HepG2 (cell line): ENCODE measurements at regions not wholly inside any gene's neighbourhood (a gene's known extent, or its start where the extent isn't known, plus 50 kb on each side); places are given as distances from the start of the nearest gene placed in this dataset.

Source experiments
- ATAC-seq: fragments of 200-7000 bp; cut with Tn5 transposase; 3 replicates; pipeline ENCODE4 v1.9.1; 2020; ENCODE audit warnings: mild to moderate bottlenecking, moderate library complexity
- BruUV-seq: library from RNA; stranded (reverse); fragments of 400-500 nt; replicated peaks from 2 replicates; lab custom pipeline; 2021; lab: Mats Ljungman, UMichigan
- CTCF ChIA-PET: fragments of 300-600 bp; formaldehyde crosslinking; extraction: SDS; loops from one replicate; lab custom pipeline; 2021; ENCODE audit warnings: low total read pairs, inconsistent platforms, low intra/inter-chr PET ratio; lab: Yijun Ruan, JAX
- POLR2A ChIA-PET: fragments of 350-600 bp; sonication (Branson Sonifier 250); formaldehyde crosslinking; loops from one replicate; lab custom pipeline; 2020; ENCODE audit warnings: antibody characterized with exemption, inconsistent platforms; lab: Yijun Ruan, JAX
- DNase-seq: peaks from one replicate; pipeline ENCODE4 v3.0.0-alpha.2; 2015; ENCODE audit warnings: low spot score
- FAIRE-seq: peaks from 3 replicates; lab custom pipeline; 2011; peaks lifted over from hg19 to GRCh38; lab: Jason Lieb, UNC
- H2AFZ ChIP-seq: one replicate; pipeline ENCODE4 v1.6.1; 2011; ENCODE audit warnings: low read length, inconsistent platforms
- H3K27ac ChIP-seq: fragments of 300-600 bp; 3 replicates; pipeline ENCODE4 v1.8.0; 2011; ENCODE audit warnings: mixed run types, mild to moderate bottlenecking, mixed read lengths, low read length, inconsistent platforms; ENCODE audit not compliant: insufficient read depth; ENCODE audit errors: extremely low read length
- H3K27me3 ChIP-seq, 2 experiments: fragments of 200-600 bp in 1 of 2; 2 replicates in 1 of 2; 3 replicates in 1 of 2; pipeline versions ENCODE4 v1.6.0 to v1.8.0; 2011; ENCODE audit warnings: low read length in 2 of 2, mild to moderate bottlenecking in 2 of 2, moderate library complexity in 2 of 2, inconsistent platforms in 1 of 2; ENCODE audit not compliant: insufficient read depth in 2 of 2, control insufficient read depth in 1 of 2
- H3K36me3 ChIP-seq, 2 experiments: fragments of 200-600 bp in 1 of 2; replicated peaks in 1 of 2; 2 replicates in 1 of 2; 3 replicates in 1 of 2; pipeline versions ENCODE4 v1.5.1 to v1.8.0; 2011; ENCODE audit warnings: low read length in 2 of 2, inconsistent platforms in 1 of 2; ENCODE audit not compliant: insufficient read depth in 2 of 2, control insufficient read depth in 1 of 2
- H3K4me1 ChIP-seq: 2 replicates; pipeline ENCODE4 v1.5.1; 2012; ENCODE audit warnings: low read length, inconsistent platforms; ENCODE audit not compliant: insufficient read depth
- H3K4me2 ChIP-seq: 2 replicates; pipeline ENCODE4 v1.6.0; 2011; ENCODE audit warnings: low read depth, low read length, inconsistent platforms
- H3K4me3 ChIP-seq, 3 experiments: fragments of 200-600 bp in 1 of 3; sonication (generic), shearing (Covaris generic) in 1 of 3; replicated peaks in 1 of 3; 2 replicates each; pipeline ENCODE4 v1.5.1; 2011 to 2016; ENCODE audit warnings: low read length in 3 of 3, inconsistent platforms in 2 of 3, low read depth in 2 of 3, mild to moderate bottlenecking in 2 of 3, control low read depth in 1 of 3, mixed read lengths in 1 of 3; ENCODE audit not compliant: insufficient read depth in 1 of 3
- H3K79me2 ChIP-seq: one replicate; pipeline ENCODE4 v1.6.1; 2011; ENCODE audit warnings: low read length, inconsistent platforms; ENCODE audit not compliant: insufficient read depth
- H3K9ac ChIP-seq: 2 replicates; pipeline ENCODE4 v1.6.0; 2011; ENCODE audit warnings: mild to moderate bottlenecking, low read depth, low read length, inconsistent platforms; ENCODE audit not compliant: insufficient read depth
- H3K9me3 ChIP-seq: 2 replicates; pipeline ENCODE4 v1.5.1; 2012; ENCODE audit warnings: mild to moderate bottlenecking, low read length
- H4K20me1 ChIP-seq: 2 replicates; pipeline ENCODE4 v1.6.0; 2011; ENCODE audit warnings: inconsistent platforms, mild to moderate bottlenecking, low read length, moderate library complexity; ENCODE audit not compliant: insufficient read depth
- FIP1L1 ChIP-seq: fragments of 200-400 bp; formaldehyde crosslinking; IDR thresholded peaks from 2 replicates; pipeline ENCODE4 v1.6.1; 2018; ENCODE audit warnings: low read depth, mild to moderate bottlenecking, low read length, moderate library complexity, borderline replicate concordance; ENCODE audit not compliant: insufficient read depth
- HNF4G ChIP-seq, 2 experiments: sonication (generic) in 1 of 2; formaldehyde crosslinking in 1 of 2; IDR thresholded peaks; 2 replicates each; pipeline versions ENCODE4 v1.4.0 to v1.6.1; 2011 to 2020; ENCODE audit warnings: borderline replicate concordance in 2 of 2, low read depth in 2 of 2, mild to moderate bottlenecking in 2 of 2, low read length in 1 of 2, missing genetic modification reagents in 1 of 2, moderate library complexity in 1 of 2
- HNRNPK ChIP-seq: fragments of 200-400 bp; formaldehyde crosslinking; IDR thresholded peaks from 2 replicates; pipeline ENCODE4 v1.6.1; 2018; ENCODE audit warnings: low read length, low read depth, moderate library complexity, mild to moderate bottlenecking; ENCODE audit not compliant: poor library complexity, severe bottlenecking
- HOXA7 ChIP-seq: sonication (generic); formaldehyde crosslinking; IDR thresholded peaks from 2 replicates; pipeline ENCODE4 v1.8.1; 2022; ENCODE audit warnings: mild to moderate bottlenecking, missing genetic modification reagents, moderate library complexity
- IRX3 ChIP-seq: sonication (generic); formaldehyde crosslinking; IDR thresholded peaks from 2 replicates; pipeline ENCODE4 v1.8.1; 2023; ENCODE audit warnings: mild to moderate bottlenecking, low read depth, missing genetic modification reagents, borderline replicate concordance
- SRY ChIP-seq: sonication (generic); formaldehyde crosslinking; IDR thresholded peaks from 2 replicates; pipeline ENCODE4 v1.8.0; 2022; ENCODE audit warnings: mild to moderate bottlenecking, missing genetic modification reagents
- ZNF362 ChIP-seq: sonication (generic); formaldehyde crosslinking; IDR thresholded peaks from 2 replicates; pipeline ENCODE4 v1.4.0; 2020; ENCODE audit warnings: missing genetic modification reagents, mild to moderate bottlenecking, borderline replicate concordance
- ZNF510 ChIP-seq: sonication (generic); formaldehyde crosslinking; IDR thresholded peaks from 2 replicates; pipeline ENCODE4 v1.4.0; 2020; ENCODE audit warnings: low read depth, mild to moderate bottlenecking, missing genetic modification reagents
- WGBS: methylation state at CpG from one replicate; pipeline ENCODE4 v1.1.6; 2017; ENCODE audit warnings: low lambda C conversion rate; 5-methylcytosine and 5-hydroxymethylcytosine counted together
- in situ Hi-C: cut with HindIII; loops from 2 replicates; pipeline ENCODE4 v1.10.0; 2017; ENCODE audit warnings: low pct_unique_long_range_greater_than_20kb; ENCODE audit not compliant: extremely low pct_ligation_motif_present
- intact Hi-C: fragments of 100-400 bp; cut with micrococcal nuclease; formaldehyde crosslinking; loops from one replicate; pipeline ENCODE4 v1.10.0; 2022; ENCODE audit not compliant: unreplicated experiment
- TF ChIP-seq, protein P1 (sequence below): IDR thresholded peaks from 2 replicates; pipeline ENCODE4 v1.6.1; 2016; ENCODE audit warnings: low read depth

- no peaks in the 10 kb centered on the region for H3K27me3 ChIP-seq
- in situ Hi-C loops = no loop called here
- no peak overlapping the region for H3K4me2 ChIP-seq
- intact Hi-C loops = no loop called here
- no peaks in the 10 kb centered on the region for H3K9me3 ChIP-seq
- H4K20me1 ChIP-seq = no peaks in the 10 kb centered on the region
- WGBS = 72% methylated on average over 2 of the region's 2 CpGs
- H3K79me2 ChIP-seq = no peaks in the 10 kb centered on the region
- ATAC-seq = no peak
- no TSS peak for BruUV-seq
- H3K27ac ChIP-seq = no peak overlapping the region
- H2AFZ ChIP-seq = no peak overlapping the region
- ChIA-PET CTCF (no interaction called here), POLR2A (no interaction called here)
- FAIRE-seq = no peak
- no peak for DNase-seq
- no peaks in the 10 kb centered on the region for H3K36me3 ChIP-seq
- H3K9ac ChIP-seq = no peak overlapping the region
- TF ChIP-seq HNF4G (IDR thresholded peaks at IDR 0.05; ENCODE audit: borderline replicate concordance, low read depth, low read length) (no peak), HNF4G (CRISPR knock-in tag; IDR thresholded peaks at IDR 0.05; ENCODE audit: borderline replicate concordance, low read depth) (no peak), ZNF362 (CRISPR knock-in tag) (no peak), HOXA7 (no peak), IRX3 (CRISPR knock-in tag) (no peak), SRY (CRISPR knock-in tag) (no peak), ZNF510 (CRISPR knock-in tag) (no peak), HNRNPK (no peak), FIP1L1 (no peak)
- TF ChIP-seq, protein P1, sequence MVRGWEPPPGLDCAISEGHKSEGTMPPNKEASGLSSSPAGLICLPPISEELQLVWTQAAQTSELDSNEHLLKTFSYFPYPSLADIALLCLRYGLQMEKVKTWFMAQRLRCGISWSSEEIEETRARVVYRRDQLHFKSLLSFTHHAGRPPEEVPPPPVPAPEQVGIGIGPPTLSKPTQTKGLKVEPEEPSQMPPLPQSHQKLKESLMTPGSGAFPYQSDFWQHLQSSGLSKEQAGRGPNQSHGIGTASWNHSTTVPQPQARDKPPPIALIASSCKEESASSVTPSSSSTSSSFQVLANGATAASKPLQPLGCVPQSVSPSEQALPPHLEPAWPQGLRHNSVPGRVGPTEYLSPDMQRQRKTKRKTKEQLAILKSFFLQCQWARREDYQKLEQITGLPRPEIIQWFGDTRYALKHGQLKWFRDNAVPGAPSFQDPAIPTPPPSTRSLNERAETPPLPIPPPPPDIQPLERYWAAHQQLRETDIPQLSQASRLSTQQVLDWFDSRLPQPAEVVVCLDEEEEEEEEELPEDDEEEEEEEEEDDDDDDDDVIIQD = no peak
- TF ChIP-seq, all 625 proteins: peak for 0
- Histone ChIP-seq H3K4me3 (no peak overlapping the region), H3K4me1 (0 out of 2 replicates have a peak, but pooled peaks cover 4% of the 10 kb centered on the region)
Observed at GRCh38 chr3:67318162-67318561, 320.1 kb downstream of the KBTBD8 start.
